ENCODE measurements at regions not wholly inside any gene's neighbourhood (a gene's known extent, or its start where the extent isn't known, plus 50 kb on each side); places are given as distances from the start of the nearest gene placed in this dataset.
"Not testable (repeated sequence)": the region's sequence is repeated elsewhere in the genome, so short reads cannot be mapped to it uniquely, and the experiment has no call there.

DNA sequence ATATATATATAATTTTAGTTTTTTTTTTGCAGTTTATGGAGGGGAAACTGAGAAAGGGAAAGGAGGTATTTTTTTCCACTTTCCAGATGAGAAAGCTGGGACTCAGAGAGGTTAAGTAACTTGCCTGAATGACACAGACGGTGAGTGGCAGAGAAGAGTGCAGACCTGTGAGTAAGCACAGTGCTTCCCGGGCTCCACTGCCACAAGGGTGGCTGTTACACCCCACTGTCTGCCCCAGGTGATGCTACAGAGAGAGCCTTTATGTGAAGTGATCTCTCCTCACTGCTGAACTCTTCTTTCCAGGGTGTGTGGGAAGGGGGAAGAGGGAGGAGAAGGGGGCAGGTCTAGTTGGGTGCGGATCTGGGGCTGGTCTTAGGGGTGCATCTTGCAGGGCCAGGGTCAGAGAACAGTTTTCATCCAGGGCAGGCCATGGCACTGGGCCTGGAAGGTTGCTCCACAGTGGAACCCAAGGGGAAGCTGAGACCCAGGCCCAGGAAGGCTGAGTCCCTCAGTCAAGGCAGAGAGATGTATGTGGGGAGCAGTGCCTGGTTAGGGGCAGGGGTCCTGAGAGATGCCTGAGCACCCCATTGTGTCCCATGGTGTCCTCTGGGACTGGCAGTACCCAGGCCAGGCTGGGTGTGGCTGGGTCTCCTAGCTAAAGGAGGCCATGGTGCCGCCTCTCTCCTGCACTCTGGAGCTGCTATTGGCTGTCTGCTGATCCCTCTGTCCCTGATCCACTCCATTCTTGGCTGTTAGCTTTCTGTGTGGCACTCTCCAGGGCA lies 357.5 kb downstream of the PTPRU start:
- DNase-seq (ENCODE audit: low read depth in 4 of 4, low spot score in 1 of 4) = no peak

DNA sequence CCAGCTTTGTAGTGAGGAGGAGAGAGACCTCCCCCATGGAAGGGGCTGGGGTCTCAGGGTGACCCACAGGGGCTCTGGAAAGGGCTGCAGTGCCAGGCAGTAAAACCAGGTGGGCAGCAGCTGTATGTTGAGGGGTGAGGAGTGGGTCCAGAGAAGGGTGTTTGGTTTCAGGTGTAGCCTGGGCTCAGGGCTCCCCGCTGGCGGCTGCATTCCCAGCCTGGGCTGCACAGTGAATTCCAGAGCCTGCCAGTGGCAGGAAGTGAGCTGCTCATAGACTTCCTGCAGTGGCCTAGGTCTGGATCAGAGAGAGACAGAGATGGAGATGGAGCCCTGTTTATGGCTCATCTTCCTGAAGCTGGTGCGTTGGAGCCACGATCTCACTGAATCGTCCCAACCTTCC lies 356.4 kb downstream of the PTPRU start:
- DNase-seq (ENCODE audit: low read depth in 4 of 4, low spot score in 1 of 4) = no peak

DNA sequence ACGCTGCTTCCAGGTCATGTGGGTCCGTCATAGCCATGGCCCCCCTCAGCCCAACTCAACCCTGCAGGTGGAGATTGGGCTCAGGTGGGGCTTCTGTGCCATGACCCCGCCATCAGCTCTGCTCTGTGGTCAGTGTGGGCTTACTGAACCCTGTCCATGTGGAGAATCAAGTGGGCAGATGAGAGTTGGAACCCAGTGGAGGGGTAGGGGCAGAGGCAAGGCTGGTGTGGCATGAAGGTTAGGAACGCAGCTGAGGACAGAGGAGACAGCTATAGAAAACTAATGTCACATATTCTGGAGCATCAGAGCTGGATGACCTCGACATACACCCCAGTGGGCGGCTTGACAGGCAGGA lies 355.9 kb downstream of the PTPRU start:
- no peak for DNase-seq (ENCODE audit: low read depth in 4 of 4, low spot score in 1 of 4)

DNA sequence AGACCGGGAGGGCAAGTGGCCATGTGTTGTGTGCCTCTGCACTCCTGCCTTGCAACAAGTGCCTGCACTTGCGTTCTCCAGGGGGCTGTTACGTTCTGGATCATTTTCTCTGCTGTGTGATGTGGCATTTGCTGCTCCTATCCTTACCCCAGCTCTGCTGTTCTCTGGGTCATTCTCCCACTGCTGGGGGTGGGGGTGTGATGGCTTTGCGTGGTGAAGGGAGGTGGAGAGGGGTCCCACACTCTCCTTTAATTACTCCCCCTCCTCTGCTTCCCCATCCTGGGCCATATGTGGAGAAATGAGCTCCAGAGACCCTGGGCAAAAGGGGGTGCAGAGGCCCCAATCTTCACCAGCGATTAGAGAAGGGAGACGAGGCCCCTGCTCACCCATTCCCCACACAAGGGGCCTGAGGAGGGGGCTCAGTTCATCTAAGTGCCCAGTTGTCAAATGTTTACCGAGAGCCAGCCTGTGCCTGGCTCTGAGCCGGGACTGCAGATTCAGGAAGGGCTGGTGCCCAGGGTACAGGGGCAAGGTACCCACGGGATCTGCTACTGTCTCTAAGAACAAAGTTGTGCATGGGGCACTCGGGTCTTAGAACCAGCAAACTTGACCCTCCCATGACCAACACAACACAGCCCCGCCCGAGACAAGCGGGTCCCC lies 355.4 kb downstream of the PTPRU start:
- no peak for DNase-seq (ENCODE audit: low read depth in 4 of 4, low spot score in 1 of 4)

DNA sequence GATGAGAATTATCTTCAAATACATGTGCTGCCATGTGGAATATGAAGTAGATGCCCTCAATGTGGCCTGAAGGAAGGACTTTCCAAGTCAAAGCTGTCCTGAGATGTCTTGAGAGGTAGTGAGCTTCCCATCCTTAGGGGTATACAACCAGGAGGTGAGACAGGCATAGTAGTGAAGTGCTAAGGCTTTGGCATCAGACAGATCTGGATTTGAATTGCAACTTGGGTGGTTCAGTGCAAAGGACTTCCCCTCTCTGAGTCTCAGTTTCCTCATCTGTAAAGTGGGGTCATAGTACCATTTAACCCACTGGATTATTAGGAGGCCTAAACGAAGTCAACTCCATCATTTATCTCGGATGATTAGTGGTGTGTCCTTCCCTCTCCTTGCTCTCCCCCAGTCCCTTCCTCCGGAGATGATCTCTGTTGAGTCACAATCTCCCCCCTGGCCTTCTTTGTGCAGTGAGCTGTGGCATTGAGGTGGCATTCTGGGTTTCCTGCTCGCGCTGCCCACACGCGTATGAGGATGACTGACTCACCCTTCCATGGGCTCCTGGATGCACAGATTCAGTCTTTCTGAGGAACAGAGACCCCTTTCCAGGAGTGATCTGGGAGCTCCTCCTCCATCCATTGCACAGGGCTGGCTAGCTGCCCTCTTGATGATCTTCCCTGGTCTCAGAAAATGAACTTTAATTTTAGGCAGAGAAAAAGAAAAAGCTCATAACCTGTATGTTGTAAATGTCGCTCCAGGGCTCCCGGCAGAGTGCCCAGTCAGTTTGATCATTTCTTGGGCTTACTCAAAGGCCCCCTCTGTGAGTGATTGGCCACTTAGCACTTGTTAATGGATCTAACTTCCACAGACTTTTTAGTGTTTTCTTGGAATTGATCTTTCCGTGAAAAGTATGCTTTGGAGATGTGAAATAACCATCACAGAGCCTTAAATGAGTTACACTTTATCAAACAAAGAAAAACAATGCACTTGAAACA lies 354.6 kb downstream of the PTPRU start:
- DNase-seq (ENCODE audit: low read depth in 4 of 4, low spot score in 1 of 4) = no peak

DNA sequence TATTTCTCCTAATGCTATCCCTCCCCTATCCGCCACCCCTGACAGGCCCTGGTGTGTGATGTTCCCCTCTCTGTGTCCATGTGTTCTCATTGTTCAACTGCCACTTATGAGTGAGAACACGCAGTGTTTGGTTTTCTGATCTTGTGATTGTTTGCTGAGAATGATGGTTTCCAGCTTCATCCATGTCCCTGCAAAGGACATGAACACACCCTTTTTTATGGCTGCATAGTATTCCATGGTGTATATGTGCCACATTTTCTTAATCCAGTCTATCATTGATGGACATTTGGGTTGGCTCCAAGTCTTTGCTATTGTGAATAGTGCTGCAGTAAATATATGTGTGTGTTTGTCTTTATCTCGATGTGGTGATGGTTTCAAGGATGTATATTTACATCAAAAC lies 353.4 kb downstream of the PTPRU start:
- not testable (repeated sequence) for DNase-seq (ENCODE audit: low read depth in 4 of 4, low spot score in 1 of 4)

DNA sequence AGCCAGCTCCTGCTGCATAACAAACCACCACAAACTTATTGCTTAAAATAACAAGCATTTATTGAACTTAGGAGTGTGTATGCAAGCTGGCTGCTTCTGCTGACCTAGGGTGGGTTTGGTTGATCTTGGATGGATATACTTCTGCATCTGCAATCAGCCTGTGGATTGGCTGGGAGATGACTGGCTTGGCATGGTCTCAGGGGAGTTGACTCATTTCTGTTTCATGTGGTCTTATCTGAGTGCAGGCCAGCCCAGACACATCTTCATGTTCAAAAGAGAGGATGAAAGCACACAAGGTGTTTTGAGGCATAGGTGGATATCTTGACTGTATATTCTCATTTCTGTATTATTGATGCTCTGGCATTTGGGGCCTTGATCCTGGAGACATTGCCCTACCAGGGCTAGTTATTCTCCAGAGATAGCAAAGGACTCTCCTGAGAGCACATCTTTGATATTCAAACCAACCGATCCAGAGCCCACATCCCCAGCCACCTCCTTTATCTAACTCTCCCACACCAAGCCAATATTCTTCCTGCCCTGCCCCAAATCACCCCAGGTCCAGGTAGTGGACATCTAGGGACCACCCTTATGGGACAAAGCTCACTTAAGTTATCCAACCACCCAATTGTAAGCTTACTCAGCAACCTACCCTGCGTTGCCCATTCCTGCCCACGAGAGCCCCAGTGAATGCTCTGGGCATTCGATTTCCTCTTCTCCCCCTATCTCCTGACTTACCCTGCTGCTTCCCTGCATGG lies 350.8 kb downstream of the PTPRU start:
- DNase-seq (ENCODE audit: low read depth in 4 of 4, low spot score in 1 of 4) = no peak

DNA sequence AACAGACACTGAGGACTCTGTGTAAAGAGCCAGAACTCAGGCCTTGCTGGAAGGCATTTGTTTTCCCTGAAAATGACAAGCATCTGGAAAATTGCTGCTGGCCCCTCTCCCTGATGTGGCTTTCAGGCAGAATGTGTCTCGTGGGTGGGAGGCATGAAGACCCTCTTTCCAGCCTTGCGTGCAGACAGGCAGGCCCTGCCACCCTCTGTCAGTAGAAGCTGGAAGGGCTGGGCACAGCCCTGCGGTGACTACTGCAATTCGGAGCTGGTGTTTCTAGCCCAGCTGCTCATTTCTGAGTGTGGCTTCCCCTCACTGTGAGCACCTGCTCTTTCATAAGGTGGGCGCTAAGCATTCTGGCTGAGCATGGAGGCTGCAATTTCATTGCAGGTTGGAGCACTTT lies 349.9 kb downstream of the PTPRU start:
- no peak for DNase-seq (ENCODE audit: low read depth in 4 of 4, low spot score in 1 of 4)

DNA sequence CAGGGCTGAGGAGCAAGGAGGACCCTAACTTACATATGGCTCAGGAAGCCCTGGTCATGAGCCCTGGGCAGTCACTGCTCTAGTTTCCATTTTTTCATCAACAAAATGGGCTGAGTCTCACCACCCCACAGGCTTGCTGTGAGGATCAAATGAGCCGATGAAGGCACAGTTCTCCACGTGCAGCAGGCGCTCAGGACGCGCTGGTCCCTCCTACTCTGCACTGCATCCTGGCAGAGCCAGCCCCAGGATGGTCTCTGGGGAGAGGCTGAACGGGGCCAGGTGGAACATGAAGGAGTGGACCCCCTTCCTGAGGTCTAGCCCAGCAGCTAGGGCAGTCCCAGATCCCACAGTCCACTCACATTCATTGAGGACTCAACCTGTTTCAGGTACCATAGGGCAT lies 349.3 kb downstream of the PTPRU start:
- DNase-seq (ENCODE audit: low read depth in 4 of 4, low spot score in 1 of 4) = no peak

DNA sequence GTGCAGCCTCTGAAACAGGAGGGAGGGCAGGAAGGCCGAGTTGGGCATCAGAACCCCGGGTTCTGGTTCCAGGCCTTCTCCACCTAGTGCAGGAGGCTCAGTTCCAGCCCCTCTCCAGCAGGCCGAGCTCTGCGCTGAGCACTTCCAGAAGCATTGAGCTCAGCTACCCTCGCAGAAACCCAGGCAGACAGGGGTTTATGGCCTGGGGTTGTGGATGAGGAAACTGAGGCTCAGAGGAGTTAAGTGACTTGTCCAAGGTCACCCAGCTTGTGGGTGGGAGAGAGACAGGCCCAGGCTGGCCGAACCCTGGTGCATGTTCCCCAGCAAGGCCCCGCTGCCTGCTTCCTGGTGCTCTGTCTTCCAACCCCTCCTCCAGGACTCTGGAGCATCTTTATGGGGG lies 348.9 kb downstream of the PTPRU start:
- DNase-seq (ENCODE audit: low read depth in 4 of 4, low spot score in 1 of 4) = no peak

DNA sequence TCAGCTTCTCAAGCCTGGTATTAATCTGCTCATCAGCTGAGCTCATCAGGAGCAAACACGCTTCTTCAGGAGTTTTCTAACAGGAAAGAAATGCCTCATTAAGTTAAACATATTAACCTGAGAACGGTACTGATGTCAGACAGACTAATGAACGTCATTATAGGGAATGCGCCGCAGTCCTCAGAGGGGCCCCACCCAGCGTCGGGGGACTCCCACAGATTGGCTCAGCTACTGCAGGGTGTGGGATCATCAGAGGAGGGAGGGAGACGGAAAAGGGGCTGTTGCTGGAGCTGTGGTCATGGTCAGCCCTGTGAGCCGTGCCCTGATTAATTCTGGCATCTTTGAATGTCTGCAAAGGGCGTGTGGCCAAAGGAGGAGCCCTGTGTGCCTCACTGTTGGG lies 348.5 kb downstream of the PTPRU start:
- DNase-seq (ENCODE audit: low read depth in 4 of 4, low spot score in 1 of 4) = no peak

DNA sequence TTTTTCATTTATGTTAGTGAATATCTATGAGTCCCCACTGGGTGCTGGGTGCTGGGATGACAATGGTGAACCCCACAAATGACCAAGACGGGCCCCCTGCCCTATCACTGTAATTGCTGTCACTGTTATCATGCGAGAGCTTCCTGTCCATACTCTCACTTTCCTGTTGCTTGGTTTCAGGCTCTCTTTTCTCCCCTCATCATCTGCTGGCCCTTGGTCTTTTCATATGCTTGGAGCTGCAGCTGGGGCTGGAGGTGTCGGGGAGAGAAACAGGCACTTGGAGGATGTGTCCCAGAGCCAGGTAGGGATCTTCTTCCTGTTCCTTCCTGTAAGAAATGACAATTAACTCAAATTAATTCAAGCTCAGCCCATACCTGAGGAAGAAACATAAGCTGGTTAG lies 348.0 kb downstream of the PTPRU start:
- DNase-seq (ENCODE audit: low read depth in 4 of 4, low spot score in 1 of 4) = no peak

DNA sequence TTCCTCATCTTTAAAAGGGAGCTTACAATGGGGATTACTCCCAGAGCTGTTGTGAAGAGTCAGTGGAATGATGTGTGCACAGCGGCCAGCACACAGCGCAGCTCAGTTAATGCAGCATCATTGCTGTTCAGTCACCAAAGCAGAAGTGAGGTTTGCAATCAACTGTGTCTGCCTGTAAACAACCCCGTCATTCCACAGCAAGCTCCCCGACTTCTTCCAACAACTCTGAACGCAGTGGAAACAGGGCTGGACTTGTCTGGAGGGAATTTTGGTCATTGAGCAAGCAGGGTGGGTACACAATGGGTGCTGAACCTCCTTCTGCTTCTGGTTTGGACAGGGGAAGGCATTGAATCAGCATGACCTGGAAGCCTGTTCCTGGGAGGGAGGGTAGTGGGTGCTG lies 347.4 kb downstream of the PTPRU start:
- DNase-seq (ENCODE audit: low read depth in 4 of 4, low spot score in 1 of 4) = no peak

DNA sequence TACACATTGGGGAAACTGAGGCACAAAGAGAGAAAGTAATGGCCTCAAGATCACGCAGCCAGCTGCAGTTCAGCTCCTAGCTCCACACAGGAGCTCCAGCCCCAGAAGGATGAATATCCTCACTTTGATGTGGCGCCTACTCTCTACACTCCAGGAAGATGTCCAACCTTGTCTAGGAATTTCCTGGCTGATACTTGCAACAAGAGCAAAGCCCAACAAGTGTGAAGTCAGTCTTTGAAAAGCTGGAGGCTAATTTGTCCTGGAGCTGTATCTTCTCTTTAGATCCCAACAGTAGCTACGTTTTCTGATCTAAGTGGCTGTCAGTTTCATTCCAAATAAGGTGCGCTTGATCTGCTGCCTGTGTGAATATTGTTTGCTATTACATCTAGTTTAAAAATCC lies 344.9 kb downstream of the PTPRU start:
- no peak for DNase-seq (ENCODE audit: low read depth in 4 of 4, low spot score in 1 of 4)

DNA sequence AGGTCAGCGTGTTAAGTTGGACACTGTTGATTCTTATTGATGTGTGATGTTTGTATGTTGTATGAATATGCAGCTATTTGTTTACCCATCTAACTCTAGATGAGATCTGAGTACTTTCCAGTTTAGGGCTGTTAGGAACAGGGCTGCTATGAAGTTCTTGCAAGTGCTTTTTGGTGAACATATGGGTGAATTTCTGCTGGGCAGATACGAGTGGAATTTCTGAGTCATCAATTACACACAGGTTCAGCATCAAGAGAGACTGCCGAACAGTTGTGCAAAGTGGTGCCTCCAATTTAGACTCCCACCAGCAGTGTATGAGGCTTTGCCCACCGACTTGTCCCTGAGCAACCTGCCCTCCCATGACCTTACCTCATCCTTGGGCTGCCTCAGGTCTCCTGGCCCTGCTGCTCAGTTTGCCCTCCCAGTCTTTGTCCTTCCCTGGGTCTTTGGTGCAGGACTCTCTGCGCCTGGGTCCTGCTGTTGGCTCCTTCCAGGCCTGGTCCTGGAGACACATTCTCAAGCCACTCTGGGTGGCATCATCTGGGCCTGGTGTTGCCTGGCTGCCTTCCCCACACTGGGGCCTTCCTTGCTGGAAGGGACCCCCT lies 343.6 kb downstream of the PTPRU start:
- no peak for DNase-seq (ENCODE audit: low read depth in 4 of 4, low spot score in 1 of 4)

DNA sequence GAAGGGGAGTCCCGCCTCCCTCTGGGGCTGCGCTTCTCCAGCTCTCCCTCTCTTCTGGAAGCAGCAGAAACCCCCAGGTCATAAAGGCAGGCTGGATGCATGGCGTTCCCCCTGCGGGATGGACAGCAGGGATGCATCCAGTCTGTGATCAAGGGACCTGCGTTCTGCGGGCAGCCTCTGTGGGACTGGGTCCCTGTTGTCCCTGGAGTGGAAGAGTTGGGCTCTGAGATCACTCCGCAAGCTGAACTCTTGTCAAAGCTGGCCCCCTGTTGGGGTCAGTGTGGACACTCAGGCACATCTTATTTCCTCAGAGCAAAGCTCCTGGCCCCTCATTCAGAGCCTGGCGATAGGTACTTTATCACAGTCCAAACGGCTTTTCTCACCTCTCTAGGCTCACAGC lies 341.2 kb downstream of the PTPRU start:
- DNase-seq (ENCODE audit: low read depth in 4 of 4, low spot score in 1 of 4) = no peak

DNA sequence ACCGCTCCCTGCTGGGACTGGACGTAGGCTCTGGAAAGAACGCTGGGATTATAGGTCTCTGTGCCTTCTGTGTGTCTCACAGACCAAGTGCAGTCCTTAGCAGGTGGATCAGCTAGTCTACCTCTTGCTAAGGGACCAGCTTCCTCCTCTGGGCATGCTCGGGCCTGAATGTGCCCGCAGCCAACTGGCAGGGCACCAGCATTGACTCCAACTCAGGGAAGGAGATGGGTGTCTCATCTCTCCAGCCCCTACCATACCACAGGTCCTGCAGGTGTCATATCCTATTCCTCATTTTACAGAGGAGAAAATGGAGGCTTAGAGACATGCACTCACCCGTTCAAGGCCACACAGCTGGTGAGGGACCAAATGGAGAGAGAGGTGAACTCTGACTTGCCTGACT lies 340.2 kb downstream of the PTPRU start:
- DNase-seq (ENCODE audit: low read depth in 4 of 4, low spot score in 1 of 4) = no peak

DNA sequence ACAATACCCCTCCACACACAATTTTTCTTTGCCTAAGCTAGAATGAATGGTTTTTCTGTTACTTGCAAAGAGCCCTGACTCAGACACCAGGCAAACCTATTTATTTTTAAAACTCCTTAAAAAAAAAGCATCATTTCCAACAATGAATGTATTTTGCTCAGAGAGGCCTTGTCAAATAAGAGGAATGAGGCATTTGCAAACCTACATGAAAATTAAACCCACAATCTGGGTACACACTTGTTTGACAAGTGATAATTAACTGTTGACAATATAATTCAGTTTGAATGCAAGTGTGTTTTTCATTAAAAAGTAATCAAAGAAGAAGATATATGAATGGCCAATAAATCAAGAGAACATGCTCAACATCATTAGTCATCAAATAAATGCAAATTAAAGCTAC lies 339.5 kb downstream of the PTPRU start:
- no peak for DNase-seq (ENCODE audit: low read depth in 4 of 4, low spot score in 1 of 4)

DNA sequence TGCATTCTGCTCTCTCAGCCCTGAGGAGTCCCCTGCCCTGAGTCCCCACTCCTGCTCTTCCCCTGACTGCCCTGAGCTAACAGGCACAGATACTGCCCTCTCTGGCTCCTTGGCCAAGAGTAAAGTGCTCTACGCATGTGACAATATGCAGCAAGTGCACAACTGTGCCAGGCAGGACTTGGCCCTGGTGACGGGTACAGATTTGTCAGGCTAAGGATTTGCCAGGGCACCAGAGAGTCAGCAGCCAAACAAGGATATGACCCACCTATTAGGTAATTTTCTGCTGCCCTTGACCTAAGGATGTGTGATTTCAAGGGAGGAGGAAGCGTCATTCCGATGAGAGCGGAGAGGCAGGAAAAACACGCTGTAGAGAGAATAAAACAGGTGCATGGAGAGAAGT lies 339.0 kb downstream of the PTPRU start:
- no peak for DNase-seq (ENCODE audit: low read depth in 4 of 4, low spot score in 1 of 4)

DNA sequence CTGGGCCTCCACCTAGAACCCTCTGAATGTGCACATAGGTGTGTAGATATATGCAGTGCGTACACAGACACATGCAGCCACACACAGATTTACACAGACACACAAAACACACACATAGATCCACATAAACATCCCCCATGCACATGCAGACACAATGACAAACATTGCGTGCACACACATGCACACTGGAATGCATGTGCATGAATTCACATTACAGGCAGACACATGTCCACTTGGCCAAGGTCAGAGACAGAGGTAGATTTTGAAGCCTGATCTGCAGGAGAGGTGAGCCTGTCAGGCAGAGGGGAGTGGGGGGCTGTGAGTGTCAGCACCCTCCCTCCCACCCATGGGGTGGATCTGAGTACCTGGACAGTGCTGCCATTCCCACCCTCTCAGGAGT lies 338.5 kb downstream of the PTPRU start:
- DNase-seq (ENCODE audit: low read depth in 4 of 4, low spot score in 1 of 4) = no peak

Measured in stimulated activated CD4-positive, alpha-beta T cell treated with anti-CD3 and anti-CD28 coated beads, Interleukin-1b, Interleukin-23, amount 100 ng/mL, for 24 hours (primary cell).